ENCODE measurements at regions not wholly inside any gene's neighbourhood (a gene's known extent, or its start where the extent isn't known, plus 50 kb on each side); places are given as distances from the start of the nearest gene placed in this dataset.

DNA sequence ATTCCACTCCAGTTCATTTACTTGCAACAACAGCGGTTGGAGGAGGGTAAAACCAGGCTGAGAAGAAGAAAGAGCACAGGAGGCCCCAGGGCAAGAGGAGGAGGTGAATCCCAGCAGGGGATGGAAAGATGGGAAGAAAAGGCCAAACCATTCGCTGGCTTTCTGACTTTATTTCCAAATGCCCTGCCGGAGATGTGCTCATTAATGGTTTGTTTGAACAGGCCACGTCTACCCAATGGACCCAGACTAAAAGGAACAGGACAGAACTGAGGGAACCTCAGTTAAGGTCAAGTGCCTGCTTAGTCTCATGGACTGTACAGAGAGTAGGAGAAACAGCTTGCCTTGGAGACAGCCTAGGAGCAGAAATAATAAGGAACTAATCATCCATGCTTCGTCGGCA is 121.6 kb upstream of the NDUFV2 start:
- TF ChIP-seq, protein P1, sequence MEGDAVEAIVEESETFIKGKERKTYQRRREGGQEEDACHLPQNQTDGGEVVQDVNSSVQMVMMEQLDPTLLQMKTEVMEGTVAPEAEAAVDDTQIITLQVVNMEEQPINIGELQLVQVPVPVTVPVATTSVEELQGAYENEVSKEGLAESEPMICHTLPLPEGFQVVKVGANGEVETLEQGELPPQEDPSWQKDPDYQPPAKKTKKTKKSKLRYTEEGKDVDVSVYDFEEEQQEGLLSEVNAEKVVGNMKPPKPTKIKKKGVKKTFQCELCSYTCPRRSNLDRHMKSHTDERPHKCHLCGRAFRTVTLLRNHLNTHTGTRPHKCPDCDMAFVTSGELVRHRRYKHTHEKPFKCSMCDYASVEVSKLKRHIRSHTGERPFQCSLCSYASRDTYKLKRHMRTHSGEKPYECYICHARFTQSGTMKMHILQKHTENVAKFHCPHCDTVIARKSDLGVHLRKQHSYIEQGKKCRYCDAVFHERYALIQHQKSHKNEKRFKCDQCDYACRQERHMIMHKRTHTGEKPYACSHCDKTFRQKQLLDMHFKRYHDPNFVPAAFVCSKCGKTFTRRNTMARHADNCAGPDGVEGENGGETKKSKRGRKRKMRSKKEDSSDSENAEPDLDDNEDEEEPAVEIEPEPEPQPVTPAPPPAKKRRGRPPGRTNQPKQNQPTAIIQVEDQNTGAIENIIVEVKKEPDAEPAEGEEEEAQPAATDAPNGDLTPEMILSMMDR (IDR thresholded peaks at IDR 0.05) = no peak
- TF ChIP-seq POLR2A (IDR thresholded peaks at IDR 0.05) = no peak
